K562 (cell line): ENCODE measurements at regions not wholly inside any gene's neighbourhood (a gene's known extent, or its start where the extent isn't known, plus 50 kb on each side); places are given as distances from the start of the nearest gene placed in this dataset.

Experiments used
- ATAC-seq: fragments of 200-7000 bp; cut with Tn5 transposase; 3 replicates; pipeline ENCODE4 v1.9.1; 2020; ENCODE audit warnings: moderate library complexity
- BruUV-seq: library from RNA; stranded (reverse); fragments of 400-500 nt; replicated peaks from 2 replicates; lab custom pipeline; 2021; lab: Mats Ljungman, UMichigan
- CTCF ChIA-PET: fragments of 300-600 bp; formaldehyde crosslinking; extraction: SDS; loops from one replicate; lab custom pipeline; 2021; ENCODE audit warnings: low intra/inter-chr PET ratio; lab: Yijun Ruan, JAX
- POLR2A ChIA-PET: fragments of 300-600, 350-650 bp; sonication (Branson Sonifier 250); formaldehyde crosslinking; extraction: SDS; loops from one replicate; lab custom pipeline; 2021; ENCODE audit warnings: antibody characterized with exemption, inconsistent platforms; lab: Yijun Ruan, JAX
- DNase-seq, 4 experiments: peaks; one replicate each; pipeline versions ENCODE4 v3.0.0 to v3.0.0-alpha.2; 2011 to 2018; ENCODE audit warnings: low spot score in 3 of 4, mixed read lengths in 3 of 4; ENCODE audit errors: extremely low read depth in 1 of 4
- FAIRE-seq: peaks from 2 replicates; lab custom pipeline; 2011; peaks lifted over from hg19 to GRCh38; lab: Jason Lieb, UNC
- H2AFZ ChIP-seq: 2 replicates; pipeline ENCODE4 v1.6.0; 2011; ENCODE audit warnings: low read depth, low read length, control low read depth, inconsistent platforms
- H3K27ac ChIP-seq: fragments of 200-600 bp; 3 replicates; pipeline ENCODE4 v1.8.0; 2011; ENCODE audit warnings: low read depth, mild to moderate bottlenecking, control low read depth, inconsistent platforms, low read length, moderate library complexity, mixed read lengths; ENCODE audit errors: extremely low read depth
- H3K27me3 ChIP-seq, 2 experiments: fragments of 300-600 bp in 1 of 2; 2 replicates in 1 of 2; 3 replicates in 1 of 2; pipeline versions ENCODE4 v1.6.0 to v1.8.0; 2011; ENCODE audit warnings: inconsistent platforms in 2 of 2, low read length in 2 of 2, mild to moderate bottlenecking in 1 of 2, mixed read lengths in 1 of 2, moderate library complexity in 1 of 2; ENCODE audit not compliant: control insufficient read depth in 2 of 2, insufficient read depth in 2 of 2
- H3K36me3 ChIP-seq: fragments of 300-600 bp; 3 replicates; pipeline ENCODE4 v1.8.0; 2011; ENCODE audit warnings: mild to moderate bottlenecking, low read length, inconsistent platforms; ENCODE audit not compliant: control insufficient read depth, insufficient read depth
- H3K4me1 ChIP-seq, 2 experiments: fragments of 200-600 bp in 1 of 2; replicated peaks in 1 of 2; 2 replicates in 1 of 2; 3 replicates in 1 of 2; pipeline versions ENCODE4 v1.5.1 to v1.8.0; 2011; ENCODE audit warnings: inconsistent platforms in 2 of 2, low read length in 2 of 2, mild to moderate bottlenecking in 1 of 2, mixed read lengths in 1 of 2, moderate library complexity in 1 of 2; ENCODE audit not compliant: control insufficient read depth in 2 of 2, insufficient read depth in 2 of 2
- H3K4me2 ChIP-seq: 2 replicates; pipeline ENCODE4 v1.6.1; 2011; ENCODE audit warnings: low read length, control low read depth, inconsistent platforms, mixed read lengths; ENCODE audit not compliant: insufficient read depth
- H3K4me3 ChIP-seq: fragments of 200-600 bp; sonication (generic), shearing (Covaris generic); 2 replicates; pipeline ENCODE4 v1.5.1; 2016; ENCODE audit warnings: control low read depth, inconsistent platforms
- H3K79me2 ChIP-seq: fragments of 200-600 bp; 3 replicates; pipeline ENCODE4 v1.8.0; 2011; ENCODE audit warnings: low read length, inconsistent platforms; ENCODE audit not compliant: control insufficient read depth, insufficient read depth
- H3K9ac ChIP-seq, 2 experiments: 2 replicates each; pipeline versions ENCODE4 v1.6.0 to v1.6.1; 2011; ENCODE audit warnings: low read depth in 2 of 2, low read length in 2 of 2, control low read depth in 1 of 2, inconsistent platforms in 1 of 2, mild to moderate bottlenecking in 1 of 2, mixed read lengths in 1 of 2; ENCODE audit not compliant: insufficient read depth in 1 of 2
- H3K9me1 ChIP-seq: one replicate; pipeline ENCODE4 v1.6.0; 2011; ENCODE audit warnings: inconsistent platforms, mild to moderate bottlenecking, low read length, moderate library complexity; ENCODE audit not compliant: control insufficient read depth, insufficient read depth
- H3K9me3 ChIP-seq: replicated peaks from 2 replicates; pipeline ENCODE4 v1.5.1; 2011; ENCODE audit warnings: low read depth, low read length, inconsistent platforms; ENCODE audit not compliant: control insufficient read depth, insufficient read depth
- H4K20me1 ChIP-seq: replicated peaks from 2 replicates; pipeline ENCODE4 v1.6.1; 2011; ENCODE audit warnings: low read length, inconsistent platforms, mixed read lengths; ENCODE audit not compliant: control insufficient read depth, insufficient read depth
- FIP1L1 ChIP-seq: fragments of 200-400 bp; formaldehyde crosslinking; IDR thresholded peaks from 2 replicates; pipeline ENCODE4 v1.6.1; 2018; ENCODE audit warnings: mild to moderate bottlenecking, low read depth, low read length; ENCODE audit not compliant: poor library complexity, severe bottlenecking
- ZNF239 ChIP-seq: fragments of 250-450 bp; sonication (Bioruptor Pico); IDR thresholded peaks from 2 replicates; pipeline ENCODE4 v1.4.0; 2020; ENCODE audit warnings: mild to moderate bottlenecking
- ZNF282 ChIP-seq: sonication (generic); formaldehyde crosslinking; IDR thresholded peaks from 2 replicates; pipeline ENCODE4 v1.8.1; 2023; ENCODE audit warnings: missing genetic modification reagents
- WGBS: fragments of 100-300 bp; shearing (Covaris generic); methylation state at CpG from one replicate; pipeline ENCODE4 v1.1.6; 2016; ENCODE audit warnings: low coverage, mixed read lengths; ENCODE audit not compliant: insufficient coverage; ENCODE audit errors: missing lambda C conversion rate; 5-methylcytosine and 5-hydroxymethylcytosine counted together
- in situ Hi-C: fragments of 300-500 bp; cut with MboI; formaldehyde crosslinking; loops from 4 replicates; pipeline ENCODE4 v1.15.0; 2018; ENCODE audit warnings: inconsistent platforms, mixed read lengths
- intact Hi-C: fragments of 100-400 bp; cut with micrococcal nuclease; formaldehyde crosslinking; loops from 2 replicates; pipeline ENCODE4 v1.14.2; 2022
- TF ChIP-seq, protein P1 (sequence below): sonication (generic); formaldehyde crosslinking; IDR thresholded peaks from 2 replicates; pipeline ENCODE4 v1.8.0; 2022; ENCODE audit warnings: mild to moderate bottlenecking, missing genetic modification reagents, borderline replicate concordance
- TF ChIP-seq, protein P2 (sequence below), 2 experiments: IDR thresholded peaks; 2 replicates each; pipeline ENCODE4 v1.6.1; 2011; ENCODE audit warnings: borderline replicate concordance in 1 of 2, control low read depth in 1 of 2, low read depth in 1 of 2, low read length in 1 of 2, mild to moderate bottlenecking in 1 of 2, mixed read lengths in 1 of 2, moderate library complexity in 1 of 2; ENCODE audit not compliant: insufficient read depth in 1 of 2, insufficient read length in 1 of 2, poor library complexity in 1 of 2, severe bottlenecking in 1 of 2; ENCODE audit errors: extremely low read depth in 1 of 2

DNA sequence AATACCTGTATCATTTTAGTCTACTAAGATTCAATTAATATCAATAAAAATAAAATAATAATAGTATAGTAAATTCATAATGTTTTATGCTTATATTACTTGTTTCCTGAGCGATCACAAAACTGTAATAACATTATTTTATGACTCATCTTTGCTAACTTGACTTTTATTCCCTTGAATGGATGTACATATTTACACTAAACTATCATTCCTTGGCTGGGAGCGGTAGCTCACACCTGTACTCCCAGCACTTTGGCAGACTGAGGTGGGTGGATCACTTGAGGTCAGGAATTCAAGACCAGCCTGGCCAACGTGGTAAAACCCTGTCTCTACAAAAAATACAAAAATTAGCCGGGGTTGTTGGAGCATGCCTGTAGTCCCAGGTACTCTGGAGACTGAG is 104.0 kb upstream of the SLC34A2 start:
- Histone ChIP-seq H4K20me1 (no peaks in the 10 kb centered on the region), H3K36me3 (no peaks in the 10 kb centered on the region), H3K9me1 (no peaks in the 10 kb centered on the region), H3K4me1 (no peaks in the 10 kb centered on the region), H3K27ac (no peak overlapping the region), H3K27me3 (no peaks in the 10 kb centered on the region; a peak in 1 of 5 replicates), H2AFZ (no peak overlapping the region), H3K4me3 (no peak overlapping the region), H3K4me2 (no peak overlapping the region), H3K9me3 (no peaks in the 10 kb centered on the region), H3K9ac (no peak overlapping the region), H3K79me2 (no peaks in the 10 kb centered on the region)
- CTCF ChIA-PET: no interaction called here
- no peak for TF ChIP-seq ZNF239 (CRISPR knock-in tag)
- TF ChIP-seq ZNF282 (CRISPR knock-in tag): no peak
- 1% methylated on average over 4 of the region's 4 CpGs for WGBS
- intact Hi-C loops (no loop called here), in situ Hi-C loops (no loop called here)
- no peak for FAIRE-seq
- BruUV-seq: no TSS peak
- no peak for DNase-seq
- ATAC-seq: no peak
- POLR2A ChIA-PET: no interaction called here

DNA sequence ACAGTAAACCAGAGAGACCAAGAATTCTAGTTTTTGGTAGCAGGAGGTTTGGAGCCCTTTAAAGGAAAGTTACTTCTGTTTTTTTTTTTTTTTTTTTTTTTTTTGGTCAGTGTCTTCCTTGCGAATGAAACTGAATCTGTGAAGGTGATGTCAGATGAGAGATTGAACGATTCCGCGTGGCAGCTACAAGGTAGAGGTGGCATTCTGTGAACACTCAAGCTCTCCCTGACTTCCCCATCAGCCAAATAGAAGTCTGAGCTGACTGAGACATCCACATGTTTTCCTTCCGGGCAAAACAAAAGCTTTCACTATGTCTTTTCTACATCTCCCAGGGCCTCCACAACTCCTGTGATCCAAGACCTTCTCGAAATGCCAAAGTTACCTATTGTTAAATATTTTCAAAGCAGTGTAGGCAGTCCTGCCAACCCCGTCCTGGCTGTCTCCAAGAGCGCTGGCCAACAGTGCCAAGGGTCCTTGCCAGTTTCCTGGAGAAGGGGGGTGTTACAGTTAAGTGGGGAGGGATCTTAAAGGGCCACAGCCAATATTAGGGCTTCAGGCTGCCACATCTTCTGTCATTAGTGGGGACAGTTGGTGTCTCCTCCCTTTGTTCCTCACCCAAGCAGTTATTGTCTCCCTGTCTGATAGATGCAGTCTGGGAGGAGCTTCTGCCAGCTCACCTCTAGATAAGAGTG is 102.9 kb upstream of the SLC34A2 start:
- Histone ChIP-seq H3K4me2 (no peak overlapping the region), H3K79me2 (no peaks in the 10 kb centered on the region), H4K20me1 (no peaks in the 10 kb centered on the region), H3K27ac (no peak overlapping the region), H3K4me3 (no peak overlapping the region), H2AFZ (no peak overlapping the region), H3K9me1 (no peaks in the 10 kb centered on the region), H3K36me3 (no peaks in the 10 kb centered on the region), H3K9me3 (no peaks in the 10 kb centered on the region), H3K27me3 (no peaks in the 10 kb centered on the region; a peak in 1 of 5 replicates), H3K4me1 (no peaks in the 10 kb centered on the region), H3K9ac (no peak overlapping the region)
- no peak for DNase-seq
- in situ Hi-C loops (no loop called here), intact Hi-C loops (no loop called here)
- no peak for ATAC-seq
- ChIA-PET CTCF (no interaction called here), POLR2A (interaction anchor here (0.5 to 1.0 kb wide), 3 partner anchors 8 to 726 kb away, joined by 3 to 5 read pairs (median 3); no protein-coding TSS in a partner anchor)
- WGBS: 0% methylated on average over 7 of the region's 8 CpGs
- TF ChIP-seq, protein P1, sequence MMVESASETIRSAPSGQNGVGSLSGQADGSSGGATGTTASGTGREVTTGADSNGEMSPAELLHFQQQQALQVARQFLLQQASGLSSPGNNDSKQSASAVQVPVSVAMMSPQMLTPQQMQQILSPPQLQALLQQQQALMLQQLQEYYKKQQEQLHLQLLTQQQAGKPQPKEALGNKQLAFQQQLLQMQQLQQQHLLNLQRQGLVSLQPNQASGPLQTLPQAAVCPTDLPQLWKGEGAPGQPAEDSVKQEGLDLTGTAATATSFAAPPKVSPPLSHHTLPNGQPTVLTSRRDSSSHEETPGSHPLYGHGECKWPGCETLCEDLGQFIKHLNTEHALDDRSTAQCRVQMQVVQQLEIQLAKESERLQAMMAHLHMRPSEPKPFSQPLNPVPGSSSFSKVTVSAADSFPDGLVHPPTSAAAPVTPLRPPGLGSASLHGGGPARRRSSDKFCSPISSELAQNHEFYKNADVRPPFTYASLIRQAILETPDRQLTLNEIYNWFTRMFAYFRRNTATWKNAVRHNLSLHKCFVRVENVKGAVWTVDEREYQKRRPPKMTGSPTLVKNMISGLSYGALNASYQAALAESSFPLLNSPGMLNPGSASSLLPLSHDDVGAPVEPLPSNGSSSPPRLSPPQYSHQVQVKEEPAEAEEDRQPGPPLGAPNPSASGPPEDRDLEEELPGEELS (CRISPR knock-in tag): no peak
- TF ChIP-seq FIP1L1: no peak
- TF ChIP-seq, protein P2, sequence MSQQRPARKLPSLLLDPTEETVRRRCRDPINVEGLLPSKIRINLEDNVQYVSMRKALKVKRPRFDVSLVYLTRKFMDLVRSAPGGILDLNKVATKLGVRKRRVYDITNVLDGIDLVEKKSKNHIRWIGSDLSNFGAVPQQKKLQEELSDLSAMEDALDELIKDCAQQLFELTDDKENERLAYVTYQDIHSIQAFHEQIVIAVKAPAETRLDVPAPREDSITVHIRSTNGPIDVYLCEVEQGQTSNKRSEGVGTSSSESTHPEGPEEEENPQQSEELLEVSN (IDR thresholded peaks at IDR 0.05; ENCODE audit: borderline replicate concordance in 1 of 2, extremely low read depth in 1 of 2, insufficient read depth in 1 of 2, insufficient read length in 1 of 2, low read depth in 1 of 2, low read length in 1 of 2, poor library complexity in 1 of 2, severe bottlenecking in 1 of 2): no peak
- no TSS peak for BruUV-seq
- FAIRE-seq: no peak
